ENCODE measurements at regions not wholly inside any gene's neighbourhood (a gene's known extent, or its start where the extent isn't known, plus 50 kb on each side); places are given as distances from the start of the nearest gene placed in this dataset.

GRCh38 chr3:21830541-21830940 lies 79.5 kb upstream of the ZNF385D start:
- TF ChIP-seq ARNTL (CRISPR knock-in tag; IDR thresholded peaks at IDR 0.05; ENCODE audit: borderline replicate concordance, low read depth): no peak
- TF ChIP-seq ISL1 (CRISPR knock-in tag; IDR thresholded peaks at IDR 0.05): no peak

Measured in SK-N-SH treated with all-trans-retinoic acid at 6 μM for 48 hours (cell line).